SU-DHL-6 (cell line): ENCODE measurements at regions not wholly inside any gene's neighbourhood (a gene's known extent, or its start where the extent isn't known, plus 50 kb on each side); places are given as distances from the start of the nearest gene placed in this dataset.

Source experiments
- H2AFZ ChIP-seq: fragments of 200-600 bp; sonication (generic); 2 replicates; pipeline ENCODE4 v1.6.1; 2014; ENCODE audit warnings: low read depth, mild to moderate bottlenecking, moderate library complexity, mixed read lengths, antibody characterized with exemption, low read length; ENCODE audit not compliant: severe bottlenecking
- H3F3A ChIP-seq: fragments of 200-600 bp; shearing (Covaris generic); 2 replicates; pipeline ENCODE4 v1.6.0; 2016; ENCODE audit warnings: antibody characterized with exemption, mild to moderate bottlenecking; ENCODE audit not compliant: insufficient read depth
- H3K27ac ChIP-seq: fragments of 200-600 bp; sonication (generic); 2 replicates; pipeline ENCODE4 v1.5.1; 2016; ENCODE audit warnings: low read depth, mild to moderate bottlenecking, low read length, moderate library complexity, mixed read lengths
- H3K27me3 ChIP-seq: fragments of 200-600 bp; sonication (generic), shearing (Covaris generic); 2 replicates; pipeline ENCODE4 v1.6.0; 2014; ENCODE audit warnings: mild to moderate bottlenecking, low read length
- H3K36me3 ChIP-seq: fragments of 200-600 bp; sonication (generic); 2 replicates; pipeline ENCODE4 v1.6.1; 2014; ENCODE audit warnings: mild to moderate bottlenecking, low read length, mixed read lengths
- H3K4me2 ChIP-seq: fragments of 300-600, 200-600 bp; shearing (Covaris generic), sonication (generic); 2 replicates; pipeline ENCODE4 v1.6.0; 2014; ENCODE audit warnings: low read length, low read depth, mild to moderate bottlenecking; ENCODE audit not compliant: poor library complexity, severe bottlenecking
- H3K4me3 ChIP-seq: fragments of 200-600 bp; sonication (generic); 2 replicates; pipeline ENCODE4 v1.5.1; 2014; ENCODE audit warnings: antibody characterized with exemption, low read length, mild to moderate bottlenecking, mixed read lengths; ENCODE audit not compliant: insufficient read depth, poor library complexity, severe bottlenecking
- H3K79me2 ChIP-seq: fragments of 200-600 bp; sonication (generic); 2 replicates; pipeline ENCODE4 v1.6.1; 2014; ENCODE audit warnings: mild to moderate bottlenecking, low read length, moderate library complexity; ENCODE audit not compliant: insufficient read depth
- H3K9ac ChIP-seq: fragments of 200-600 bp; sonication (generic); 2 replicates; pipeline ENCODE4 v1.7.0; 2014; ENCODE audit warnings: mild to moderate bottlenecking, low read length
- H3K9me2 ChIP-seq: fragments of 200-600 bp; sonication (generic); replicated peaks from 2 replicates; pipeline ENCODE4 v1.6.1; 2014; ENCODE audit warnings: low read length; ENCODE audit not compliant: insufficient read depth
- H3K9me3 ChIP-seq: fragments of 200-600 bp; sonication (generic); 2 replicates; pipeline ENCODE4 v1.6.1; 2014; ENCODE audit warnings: low read length, mixed read lengths; ENCODE audit not compliant: insufficient read depth
- H4K20me1 ChIP-seq: fragments of 200-600 bp; sonication (generic); 2 replicates; pipeline ENCODE4 v1.6.1; 2014; ENCODE audit warnings: low read depth, mild to moderate bottlenecking, antibody characterized with exemption, low read length, moderate library complexity, mixed read lengths
- EZH2phosphoT487 ChIP-seq: fragments of 200-600 bp; sonication (generic), shearing (Covaris generic); conservative IDR thresholded peaks from 2 replicates; pipeline ENCODE4 v1.6.1; 2018; ENCODE audit warnings: mild to moderate bottlenecking, antibody characterized with exemption, low read length, moderate library complexity, mixed read lengths
- TF ChIP-seq, protein P1 (sequence below): fragments of 200-600 bp; sonication (generic); IDR thresholded peaks from one replicate; pipeline ENCODE4 v1.5.1; 2017; ENCODE audit warnings: antibody characterized with exemption, mild to moderate bottlenecking, low read length, moderate library complexity; ENCODE audit not compliant: insufficient read depth, poor library complexity, severe bottlenecking

DNA sequence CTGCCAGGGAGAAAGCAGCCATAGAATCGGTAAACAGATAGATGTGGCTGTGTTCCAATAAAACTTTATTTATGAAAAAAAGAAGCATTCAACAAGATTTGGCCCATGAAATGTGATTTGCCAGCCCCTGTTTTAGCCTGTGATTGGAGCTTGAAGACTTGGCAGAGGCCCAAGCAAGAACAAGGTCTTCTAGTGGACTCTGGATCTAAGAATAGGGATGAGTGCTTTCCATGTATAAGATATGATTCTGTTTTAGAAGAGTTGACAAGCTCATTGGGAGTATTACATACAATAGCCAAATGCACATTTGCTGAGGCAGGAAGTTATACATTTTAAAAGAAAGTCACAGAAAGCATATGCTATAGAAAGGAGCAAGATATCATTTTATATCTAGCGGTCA, 175.6 kb upstream of the LUZP2 start:
- no peaks in the 10 kb centered on the region for H3K27me3 ChIP-seq
- no peak overlapping the region for H2AFZ ChIP-seq
- no peaks in the 10 kb centered on the region for H3K79me2 ChIP-seq
- no peak overlapping the region for H3K4me2 ChIP-seq
- no peaks in the 10 kb centered on the region for H3K9me2 ChIP-seq
- no peak overlapping the region for H3K4me3 ChIP-seq
- no peaks in the 10 kb centered on the region for H3F3A ChIP-seq
- H3K36me3 ChIP-seq: no peaks in the 10 kb centered on the region
- no peaks in the 10 kb centered on the region for H3K9me3 ChIP-seq
- no peak overlapping the region for H3K9ac ChIP-seq
- TF ChIP-seq, protein P1, sequence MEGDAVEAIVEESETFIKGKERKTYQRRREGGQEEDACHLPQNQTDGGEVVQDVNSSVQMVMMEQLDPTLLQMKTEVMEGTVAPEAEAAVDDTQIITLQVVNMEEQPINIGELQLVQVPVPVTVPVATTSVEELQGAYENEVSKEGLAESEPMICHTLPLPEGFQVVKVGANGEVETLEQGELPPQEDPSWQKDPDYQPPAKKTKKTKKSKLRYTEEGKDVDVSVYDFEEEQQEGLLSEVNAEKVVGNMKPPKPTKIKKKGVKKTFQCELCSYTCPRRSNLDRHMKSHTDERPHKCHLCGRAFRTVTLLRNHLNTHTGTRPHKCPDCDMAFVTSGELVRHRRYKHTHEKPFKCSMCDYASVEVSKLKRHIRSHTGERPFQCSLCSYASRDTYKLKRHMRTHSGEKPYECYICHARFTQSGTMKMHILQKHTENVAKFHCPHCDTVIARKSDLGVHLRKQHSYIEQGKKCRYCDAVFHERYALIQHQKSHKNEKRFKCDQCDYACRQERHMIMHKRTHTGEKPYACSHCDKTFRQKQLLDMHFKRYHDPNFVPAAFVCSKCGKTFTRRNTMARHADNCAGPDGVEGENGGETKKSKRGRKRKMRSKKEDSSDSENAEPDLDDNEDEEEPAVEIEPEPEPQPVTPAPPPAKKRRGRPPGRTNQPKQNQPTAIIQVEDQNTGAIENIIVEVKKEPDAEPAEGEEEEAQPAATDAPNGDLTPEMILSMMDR: no peak
- no peak for TF ChIP-seq EZH2phosphoT487
- H4K20me1 ChIP-seq: no peaks in the 10 kb centered on the region
- H3K27ac ChIP-seq: no peak overlapping the region

DNA sequence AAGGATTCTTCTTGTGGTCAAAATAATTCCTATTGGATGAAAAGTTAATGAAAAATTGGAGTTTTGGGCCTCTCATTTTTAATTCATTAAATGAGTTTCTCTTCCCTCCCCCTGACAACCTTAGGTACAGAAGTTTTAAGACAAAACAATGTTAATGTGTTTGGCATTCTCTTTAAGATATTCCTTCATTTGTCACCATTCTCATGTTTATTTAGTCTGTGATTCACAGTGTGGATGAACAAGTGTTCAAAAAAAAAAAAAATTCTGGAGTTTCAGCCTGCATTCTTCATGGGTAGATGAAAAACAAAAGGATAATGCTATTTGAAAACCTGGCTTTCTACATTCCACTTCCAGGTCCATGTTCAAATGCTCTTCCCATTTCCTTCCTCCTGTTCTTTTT, 172.6 kb upstream of the LUZP2 start:
- TF ChIP-seq, protein P1: no peak
- Histone ChIP-seq H3K9me3 (no peaks in the 10 kb centered on the region), H3F3A (no peaks in the 10 kb centered on the region), H4K20me1 (no peaks in the 10 kb centered on the region), H3K79me2 (no peaks in the 10 kb centered on the region), H3K9me2 (no peaks in the 10 kb centered on the region), H3K27me3 (no peaks in the 10 kb centered on the region), H3K27ac (no peak overlapping the region), H3K4me3 (no peak overlapping the region), H2AFZ (no peak overlapping the region), H3K36me3 (no peaks in the 10 kb centered on the region), H3K4me2 (no peak overlapping the region), H3K9ac (no peak overlapping the region)

DNA sequence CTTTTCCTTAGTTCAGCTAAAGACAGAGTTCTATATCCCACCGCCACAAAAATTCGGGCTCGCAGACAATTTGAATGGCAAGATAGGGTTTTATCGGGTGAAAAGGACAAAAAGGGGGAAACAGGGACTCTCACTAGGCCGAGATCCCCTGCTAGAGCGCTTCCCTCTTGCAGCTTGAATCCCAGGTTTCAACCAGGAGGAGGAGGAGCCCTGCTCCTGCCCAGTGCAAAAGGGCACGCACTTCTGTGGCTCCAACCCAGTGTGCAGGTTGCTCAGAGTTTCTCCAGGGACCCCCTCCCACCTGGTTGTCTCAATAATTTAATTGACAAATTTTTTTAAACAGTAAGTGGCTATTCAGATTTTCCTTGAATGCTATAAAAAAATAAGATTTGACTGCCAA, 152.6 kb upstream of the LUZP2 start:
- Histone ChIP-seq H2AFZ (no peak overlapping the region), H3K36me3 (no peaks in the 10 kb centered on the region), H3K79me2 (no peaks in the 10 kb centered on the region), H3F3A (no peaks in the 10 kb centered on the region), H3K4me3 (no peak overlapping the region), H3K9ac (no peak overlapping the region), H4K20me1 (no peaks in the 10 kb centered on the region), H3K4me2 (no peak overlapping the region), H3K27me3 (no peaks in the 10 kb centered on the region), H3K9me3 (no peaks in the 10 kb centered on the region), H3K27ac (no peak overlapping the region), H3K9me2 (no peaks in the 10 kb centered on the region)
- TF ChIP-seq, protein P1: no peak
- TF ChIP-seq EZH2phosphoT487: no peak

DNA sequence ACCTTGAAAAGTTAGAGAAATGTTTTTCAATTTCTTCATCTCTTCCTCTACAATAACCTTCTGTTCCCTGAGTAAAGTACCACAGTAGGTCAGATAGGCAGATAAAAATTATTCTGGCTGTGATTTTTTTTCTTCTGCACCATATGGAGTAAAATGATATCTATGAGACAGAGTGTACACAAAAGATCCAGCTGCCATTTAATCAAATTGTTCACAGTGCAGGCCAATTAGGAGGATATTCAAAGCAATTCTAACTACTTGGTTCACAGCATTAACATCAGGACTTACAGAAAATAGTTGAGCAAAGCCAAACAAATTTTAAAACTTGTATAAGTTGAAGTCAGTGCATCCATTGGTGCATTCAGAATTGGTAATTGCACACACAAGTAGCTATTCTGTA, 147.9 kb upstream of the LUZP2 start:
- Histone ChIP-seq H3K27me3 (no peaks in the 10 kb centered on the region), H3K36me3 (no peaks in the 10 kb centered on the region), H3K79me2 (no peaks in the 10 kb centered on the region), H3K4me2 (no peak overlapping the region), H3K9me3 (no peaks in the 10 kb centered on the region), H3K9me2 (no peaks in the 10 kb centered on the region), H4K20me1 (no peaks in the 10 kb centered on the region), H3K4me3 (no peak overlapping the region), H2AFZ (no peak overlapping the region), H3F3A (no peaks in the 10 kb centered on the region), H3K9ac (no peak overlapping the region), H3K27ac (no peak overlapping the region)
- TF ChIP-seq EZH2phosphoT487: no peak
- TF ChIP-seq, protein P1: no peak
